ENCODE measurements at regions not wholly inside any gene's neighbourhood (a gene's known extent, or its start where the extent isn't known, plus 50 kb on each side); places are given as distances from the start of the nearest gene placed in this dataset.

DNA sequence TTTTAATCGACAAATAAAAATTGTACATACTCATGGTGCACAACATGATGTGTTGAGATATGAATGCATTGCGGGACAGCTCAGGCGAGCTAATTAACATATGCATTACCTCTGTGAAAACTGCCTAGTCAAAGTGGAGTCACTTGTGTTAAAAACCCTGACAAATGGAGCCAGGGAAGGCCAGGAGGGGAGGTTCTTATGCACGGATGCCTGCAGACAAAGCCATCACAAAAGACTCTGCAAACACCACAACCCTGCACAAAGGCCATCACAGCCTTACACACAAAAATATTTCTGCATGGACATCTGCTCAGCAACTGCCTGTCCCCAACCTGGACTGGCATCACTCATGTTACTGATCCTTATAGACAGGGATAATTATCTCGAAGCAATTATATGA is 204.4 kb upstream of the AJAP1 start:
- no peak for TF ChIP-seq POLR2AphosphoS5 (IDR thresholded peaks at IDR 0.05; ENCODE audit: insufficient read depth, low read depth, low read length)
- TF ChIP-seq, protein P1, sequence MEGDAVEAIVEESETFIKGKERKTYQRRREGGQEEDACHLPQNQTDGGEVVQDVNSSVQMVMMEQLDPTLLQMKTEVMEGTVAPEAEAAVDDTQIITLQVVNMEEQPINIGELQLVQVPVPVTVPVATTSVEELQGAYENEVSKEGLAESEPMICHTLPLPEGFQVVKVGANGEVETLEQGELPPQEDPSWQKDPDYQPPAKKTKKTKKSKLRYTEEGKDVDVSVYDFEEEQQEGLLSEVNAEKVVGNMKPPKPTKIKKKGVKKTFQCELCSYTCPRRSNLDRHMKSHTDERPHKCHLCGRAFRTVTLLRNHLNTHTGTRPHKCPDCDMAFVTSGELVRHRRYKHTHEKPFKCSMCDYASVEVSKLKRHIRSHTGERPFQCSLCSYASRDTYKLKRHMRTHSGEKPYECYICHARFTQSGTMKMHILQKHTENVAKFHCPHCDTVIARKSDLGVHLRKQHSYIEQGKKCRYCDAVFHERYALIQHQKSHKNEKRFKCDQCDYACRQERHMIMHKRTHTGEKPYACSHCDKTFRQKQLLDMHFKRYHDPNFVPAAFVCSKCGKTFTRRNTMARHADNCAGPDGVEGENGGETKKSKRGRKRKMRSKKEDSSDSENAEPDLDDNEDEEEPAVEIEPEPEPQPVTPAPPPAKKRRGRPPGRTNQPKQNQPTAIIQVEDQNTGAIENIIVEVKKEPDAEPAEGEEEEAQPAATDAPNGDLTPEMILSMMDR (IDR thresholded peaks at IDR 0.05; ENCODE audit: extremely low read depth in 1 of 2, insufficient read depth in 1 of 2, low read depth in 1 of 2, low read length in 2 of 2): no peak
- no peak for TF ChIP-seq JUN (IDR thresholded peaks at IDR 0.05; ENCODE audit: borderline replicate concordance, insufficient read depth, insufficient read length, low read depth)
- no peak for TF ChIP-seq FOS (IDR thresholded peaks at IDR 0.05; ENCODE audit: borderline replicate concordance, insufficient read depth, low read length)
- no peak for TF ChIP-seq POLR2A (IDR thresholded peaks at IDR 0.05; ENCODE audit: low read depth, low read length)
- no peak for TF ChIP-seq EZH2 (IDR thresholded peaks at IDR 0.05; ENCODE audit: borderline replicate concordance, low read depth, low read length, severe bottlenecking)
- TF ChIP-seq MYC (IDR thresholded peaks at IDR 0.05; ENCODE audit: low read depth, low read length): no peak
- TF ChIP-seq, protein P2, sequence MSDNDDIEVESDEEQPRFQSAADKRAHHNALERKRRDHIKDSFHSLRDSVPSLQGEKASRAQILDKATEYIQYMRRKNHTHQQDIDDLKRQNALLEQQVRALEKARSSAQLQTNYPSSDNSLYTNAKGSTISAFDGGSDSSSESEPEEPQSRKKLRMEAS (IDR thresholded peaks at IDR 0.05; ENCODE audit: insufficient read depth, insufficient read length): no peak
